ENCODE measurements at regions not wholly inside any gene's neighbourhood (a gene's known extent, or its start where the extent isn't known, plus 50 kb on each side); places are given as distances from the start of the nearest gene placed in this dataset.
"Not testable (repeated sequence)": the region's sequence is repeated elsewhere in the genome, so short reads cannot be mapped to it uniquely, and the experiment has no call there.

GRCh38 chr2:131604652-131605051, 77.0 kb downstream of the CCDC74A start:
- not testable (repeated sequence) for TF ChIP-seq ZBTB8A (IDR thresholded peaks at IDR 0.05; ENCODE audit: partially characterized antibody); BDP1 (IDR thresholded peaks at IDR 0.05; ENCODE audit: insufficient read depth, insufficient read length); JUN (IDR thresholded peaks at IDR 0.05; ENCODE audit: borderline replicate concordance, low read depth, low read length); JUN (CRISPR knock-in tag; IDR thresholded peaks at IDR 0.05; ENCODE audit: borderline replicate concordance); ZKSCAN3 (CRISPR knock-in tag; IDR thresholded peaks at IDR 0.05); RAD21 (CRISPR knock-in tag; conservative IDR thresholded peaks at IDR 0.05 in 1 of 2, IDR thresholded peaks at IDR 0.05 in 1 of 2)

All from K562 (cell line).